Gastrocnemius medialis (tissue), 4 donors: ENCODE measurements at regions not wholly inside any gene's neighbourhood (a gene's known extent, or its start where the extent isn't known, plus 50 kb on each side); places are given as distances from the start of the nearest gene placed in this dataset.

Experiments used
- POLR2A ChIP-seq, 2 donors: fragments of 450-650 bp; IDR thresholded peaks; one replicate each; pipeline ENCODE4 v1.6.1; 2017; ENCODE audit warnings: antibody characterized with exemption in 2 of 2, mild to moderate bottlenecking in 2 of 2, moderate library complexity in 2 of 2
- TF ChIP-seq, protein P1 (sequence below), 5 experiments: fragments of 450-650 bp in 3 of 5; fragments of 200-600 bp in 2 of 5; sonication (generic) in 2 of 5; IDR thresholded peaks in 4 of 5; conservative IDR thresholded peaks in 1 of 5; 1 replicate in 4 of 5; 2 replicates in 1 of 5; pipeline ENCODE4 v1.5.1; 2016 to 2019; ENCODE audit warnings: antibody characterized with exemption in 5 of 5, mild to moderate bottlenecking in 3 of 5, moderate library complexity in 3 of 5

DNA sequence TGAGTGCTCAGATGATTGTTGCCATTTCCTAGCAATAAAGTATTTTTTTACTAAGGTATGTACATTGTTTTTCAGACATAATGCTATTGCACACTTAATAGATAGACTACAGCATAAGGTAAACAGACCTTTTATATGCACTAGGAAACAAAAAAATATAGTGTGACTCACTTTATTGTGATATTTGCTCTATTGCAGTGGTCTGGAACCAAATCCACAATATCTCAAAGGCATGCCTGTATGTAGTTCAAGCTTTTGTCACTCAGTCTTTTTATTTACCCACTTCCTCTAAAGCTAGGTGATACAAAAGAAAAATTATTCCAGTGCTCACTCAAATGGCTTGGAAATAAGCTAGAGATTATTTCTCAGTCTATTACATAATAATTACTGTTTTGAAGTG is 209.9 kb upstream of the VEPH1 start:
- TF ChIP-seq, protein P1, sequence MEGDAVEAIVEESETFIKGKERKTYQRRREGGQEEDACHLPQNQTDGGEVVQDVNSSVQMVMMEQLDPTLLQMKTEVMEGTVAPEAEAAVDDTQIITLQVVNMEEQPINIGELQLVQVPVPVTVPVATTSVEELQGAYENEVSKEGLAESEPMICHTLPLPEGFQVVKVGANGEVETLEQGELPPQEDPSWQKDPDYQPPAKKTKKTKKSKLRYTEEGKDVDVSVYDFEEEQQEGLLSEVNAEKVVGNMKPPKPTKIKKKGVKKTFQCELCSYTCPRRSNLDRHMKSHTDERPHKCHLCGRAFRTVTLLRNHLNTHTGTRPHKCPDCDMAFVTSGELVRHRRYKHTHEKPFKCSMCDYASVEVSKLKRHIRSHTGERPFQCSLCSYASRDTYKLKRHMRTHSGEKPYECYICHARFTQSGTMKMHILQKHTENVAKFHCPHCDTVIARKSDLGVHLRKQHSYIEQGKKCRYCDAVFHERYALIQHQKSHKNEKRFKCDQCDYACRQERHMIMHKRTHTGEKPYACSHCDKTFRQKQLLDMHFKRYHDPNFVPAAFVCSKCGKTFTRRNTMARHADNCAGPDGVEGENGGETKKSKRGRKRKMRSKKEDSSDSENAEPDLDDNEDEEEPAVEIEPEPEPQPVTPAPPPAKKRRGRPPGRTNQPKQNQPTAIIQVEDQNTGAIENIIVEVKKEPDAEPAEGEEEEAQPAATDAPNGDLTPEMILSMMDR (IDR thresholded peaks at IDR 0.05 in 4 of 5, conservative IDR thresholded peaks at IDR 0.05 in 1 of 5), result no peak
- TF ChIP-seq POLR2A (IDR thresholded peaks at IDR 0.05), result no peak
